NCI-H748 treated with DMSO at 0.1 percent for 48 hours (cell line): ENCODE measurements at regions not wholly inside any gene's neighbourhood (a gene's known extent, or its start where the extent isn't known, plus 50 kb on each side); places are given as distances from the start of the nearest gene placed in this dataset.
"Not testable (repeated sequence)": the region's sequence is repeated elsewhere in the genome, so short reads cannot be mapped to it uniquely, and the experiment has no call there.

Experiments used
- DNase-seq: peaks from one replicate; lab custom pipeline; 2025; lab: John Stamatoyannopoulos, UW

- DNase-seq, result not testable (repeated sequence)
Observed at GRCh38 chr7:113600428-113600827, 318.4 kb downstream of the PPP1R3A start.

GRCh38 chr7:113593455-113593854 lies 325.4 kb downstream of the PPP1R3A start:
- DNase-seq, result not testable (repeated sequence)

- DNase-seq, result not testable (repeated sequence)
Observed at GRCh38 chr7:113592924-113593323, 325.9 kb downstream of the PPP1R3A start.

GRCh38 chr7:113582471-113582870 lies 336.3 kb downstream of the PPP1R3A start:
- DNase-seq, result no peak

GRCh38 chr7:113563257-113563656 lies 355.6 kb downstream of the PPP1R3A start:
- not testable (repeated sequence) for DNase-seq

GRCh38 chr7:113562801-113563200 lies 356.0 kb downstream of the PPP1R3A start:
- DNase-seq, result no peak

- no peak for DNase-seq
Observed at GRCh38 chr7:113562242-113562641, 356.6 kb downstream of the PPP1R3A start.

GRCh38 chr7:113561446-113561845 lies 357.4 kb downstream of the PPP1R3A start:
- DNase-seq, result no peak

GRCh38 chr7:113550966-113551365 lies 367.8 kb downstream of the PPP1R3A start:
- no peak for DNase-seq

- DNase-seq, result no peak
Observed at GRCh38 chr7:113548561-113548960, 370.2 kb downstream of the PPP1R3A start.

- DNase-seq, result no peak
Observed at GRCh38 chr7:113548137-113548536, 370.7 kb downstream of the PPP1R3A start.

- DNase-seq, result no peak
Observed at GRCh38 chr7:113521468-113521867, 397.3 kb downstream of the PPP1R3A start.

- DNase-seq, result no peak
Observed at GRCh38 chr7:113519472-113519871, 399.3 kb downstream of the PPP1R3A start.

- DNase-seq, result no peak
Observed at GRCh38 chr7:113504691-113505090, 386.3 kb upstream of the SMIM30 start.

- DNase-seq, result no peak
Observed at GRCh38 chr7:113504142-113504541, 385.8 kb upstream of the SMIM30 start.

- DNase-seq, result not testable (repeated sequence)
Observed at GRCh38 chr7:113496586-113496985, 378.2 kb upstream of the SMIM30 start.

- not testable (repeated sequence) for DNase-seq
Observed at GRCh38 chr7:113494797-113495566, 376.6 kb upstream of the SMIM30 start.

- DNase-seq, result no peak
Observed at GRCh38 chr7:113491305-113491704, 373.0 kb upstream of the SMIM30 start.

- no peak for DNase-seq
Observed at GRCh38 chr7:113487925-113488731, 369.8 kb upstream of the SMIM30 start.

- no peak for DNase-seq
Observed at GRCh38 chr7:113486548-113486947, 368.2 kb upstream of the SMIM30 start.

- DNase-seq, result no peak
Observed at GRCh38 chr7:113483657-113484056, 365.3 kb upstream of the SMIM30 start.

GRCh38 chr7:113480537-113480936 lies 362.2 kb upstream of the SMIM30 start:
- no peak for DNase-seq
